Natural killer cell (primary cell): ENCODE measurements at regions not wholly inside any gene's neighbourhood (a gene's known extent, or its start where the extent isn't known, plus 50 kb on each side); places are given as distances from the start of the nearest gene placed in this dataset.

ENCODE experiments used
- ATAC-seq, 3 donors: fragments of 150-1000 bp in 2 of 3; fragments of 200-7000 bp in 1 of 3; cut with Tn5 transposase; 1 replicate in 1 of 3; 2 replicates in 2 of 3; pipeline ENCODE4 v1.10.0; 2021; ENCODE audit warnings: mild to moderate bottlenecking in 2 of 3, moderate library complexity in 2 of 3
- DNase-seq, 2 donors: peaks; one replicate each; pipeline versions ENCODE4 v3.0.0 to v3.0.0-alpha.2; 2013 to 2021; ENCODE audit warnings: mixed read lengths in 1 of 2
- H3K27ac ChIP-seq: one replicate; pipeline ENCODE4 v1.5.1; 2013; ENCODE audit warnings: mild to moderate bottlenecking, low read length
- H3K27me3 ChIP-seq: one replicate; pipeline ENCODE4 v1.6.1; 2013; ENCODE audit warnings: low read length; ENCODE audit not compliant: control insufficient read depth, insufficient read depth
- H3K36me3 ChIP-seq: one replicate; pipeline ENCODE4 v1.6.1; 2013; ENCODE audit warnings: low read length; ENCODE audit not compliant: control insufficient read depth, insufficient read depth
- H3K4me1 ChIP-seq: one replicate; pipeline ENCODE4 v1.6.1; 2013; ENCODE audit warnings: low read length; ENCODE audit not compliant: control insufficient read depth, insufficient read depth
- H3K4me3 ChIP-seq: one replicate; pipeline ENCODE4 v1.5.1; 2013; ENCODE audit warnings: low read length
- H3K9me3 ChIP-seq: one replicate; pipeline ENCODE4 v1.6.1; 2013; ENCODE audit warnings: low read length; ENCODE audit not compliant: control insufficient read depth, insufficient read depth
- H3K27ac Mint-ChIP-seq, 2 donors: one replicate each; pipeline ENCODE4 v1.8.0; 2022; ENCODE audit warnings: mild to moderate bottlenecking in 2 of 2, mixed read lengths in 2 of 2, moderate library complexity in 1 of 2
- H3K27me3 Mint-ChIP-seq, 2 donors: one replicate each; pipeline ENCODE4 v1.8.0; 2022; ENCODE audit warnings: low read depth in 2 of 2, mixed read lengths in 2 of 2
- H3K36me3 Mint-ChIP-seq: one replicate; pipeline ENCODE4 v1.8.0; 2022; ENCODE audit warnings: mixed read lengths
- H3K4me1 Mint-ChIP-seq, 2 donors: one replicate each; pipeline ENCODE4 v1.8.0; 2022; ENCODE audit warnings: mixed read lengths in 2 of 2
- H3K4me3 Mint-ChIP-seq: one replicate; pipeline ENCODE4 v1.8.0; 2022; ENCODE audit warnings: mild to moderate bottlenecking, moderate library complexity, mixed read lengths
- H3K9me3 Mint-ChIP-seq, 2 donors: one replicate each; pipeline ENCODE4 v1.8.0; 2022; ENCODE audit warnings: mixed read lengths in 2 of 2
- WGBS: methylation state at CpG from one replicate; pipeline ENCODE4 v1.1.7; 2013; ENCODE audit warnings: missing lambda C conversion rate; ENCODE audit not compliant: insufficient coverage; 5-methylcytosine and 5-hydroxymethylcytosine counted together
- intact Hi-C: fragments of 100-400 bp; cut with micrococcal nuclease; formaldehyde crosslinking; loops from one replicate; pipeline ENCODE4 v1.14.2; 2022
- TF ChIP-seq, protein P1 (sequence below): fragments of 200-600 bp; IDR thresholded peaks from one replicate; pipeline ENCODE4 v1.8.0; 2022; ENCODE audit warnings: antibody characterized with exemption

DNA sequence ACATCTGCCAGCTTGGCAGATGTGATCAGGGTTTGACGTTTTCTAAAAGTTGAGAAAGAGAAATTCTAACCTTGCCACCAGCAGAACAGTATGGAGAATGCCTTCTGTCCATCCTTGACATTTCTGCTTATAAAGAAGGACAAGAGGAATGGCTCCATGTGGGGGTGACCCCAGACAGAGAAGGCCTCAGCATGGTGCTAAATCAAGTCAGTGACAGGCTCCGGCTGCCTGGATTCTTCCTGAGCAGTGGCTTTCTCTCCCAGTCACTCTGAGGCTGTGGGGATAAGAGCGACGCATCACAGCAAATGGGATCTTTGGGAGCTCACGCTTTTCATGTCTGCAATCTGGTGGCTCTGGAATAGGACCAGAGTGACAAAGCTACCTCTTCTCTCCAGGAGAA, 640.2 kb upstream of the CAMK1G start:
- Mint-ChIP-seq H3K27me3 (peaks cover 0 to 8% of the 10 kb centered on the region in 2 donors), H3K36me3 (no peaks in the 10 kb centered on the region), H3K4me1 (no peaks in the 10 kb centered on the region), H3K27ac (no peak overlapping the region), H3K9me3 (peaks cover 5 to 8% of the 10 kb centered on the region in 2 donors), H3K4me3 (no peak overlapping the region)
- H3K27me3 ChIP-seq, result no peaks in the 10 kb centered on the region
- H3K4me1 ChIP-seq, result no peaks in the 10 kb centered on the region
- H3K4me3 ChIP-seq, result no peak overlapping the region
- H3K9me3 ChIP-seq, result no peaks in the 10 kb centered on the region
- TF ChIP-seq, protein P1, sequence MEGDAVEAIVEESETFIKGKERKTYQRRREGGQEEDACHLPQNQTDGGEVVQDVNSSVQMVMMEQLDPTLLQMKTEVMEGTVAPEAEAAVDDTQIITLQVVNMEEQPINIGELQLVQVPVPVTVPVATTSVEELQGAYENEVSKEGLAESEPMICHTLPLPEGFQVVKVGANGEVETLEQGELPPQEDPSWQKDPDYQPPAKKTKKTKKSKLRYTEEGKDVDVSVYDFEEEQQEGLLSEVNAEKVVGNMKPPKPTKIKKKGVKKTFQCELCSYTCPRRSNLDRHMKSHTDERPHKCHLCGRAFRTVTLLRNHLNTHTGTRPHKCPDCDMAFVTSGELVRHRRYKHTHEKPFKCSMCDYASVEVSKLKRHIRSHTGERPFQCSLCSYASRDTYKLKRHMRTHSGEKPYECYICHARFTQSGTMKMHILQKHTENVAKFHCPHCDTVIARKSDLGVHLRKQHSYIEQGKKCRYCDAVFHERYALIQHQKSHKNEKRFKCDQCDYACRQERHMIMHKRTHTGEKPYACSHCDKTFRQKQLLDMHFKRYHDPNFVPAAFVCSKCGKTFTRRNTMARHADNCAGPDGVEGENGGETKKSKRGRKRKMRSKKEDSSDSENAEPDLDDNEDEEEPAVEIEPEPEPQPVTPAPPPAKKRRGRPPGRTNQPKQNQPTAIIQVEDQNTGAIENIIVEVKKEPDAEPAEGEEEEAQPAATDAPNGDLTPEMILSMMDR, result no peak
- no peak for DNase-seq
- WGBS, result 87% methylated on average over 4 of the region's 5 CpGs
- no peak overlapping the region for H3K27ac ChIP-seq
- intact Hi-C loops, result no loop called here
- no peak for ATAC-seq
- no peaks in the 10 kb centered on the region for H3K36me3 ChIP-seq

DNA sequence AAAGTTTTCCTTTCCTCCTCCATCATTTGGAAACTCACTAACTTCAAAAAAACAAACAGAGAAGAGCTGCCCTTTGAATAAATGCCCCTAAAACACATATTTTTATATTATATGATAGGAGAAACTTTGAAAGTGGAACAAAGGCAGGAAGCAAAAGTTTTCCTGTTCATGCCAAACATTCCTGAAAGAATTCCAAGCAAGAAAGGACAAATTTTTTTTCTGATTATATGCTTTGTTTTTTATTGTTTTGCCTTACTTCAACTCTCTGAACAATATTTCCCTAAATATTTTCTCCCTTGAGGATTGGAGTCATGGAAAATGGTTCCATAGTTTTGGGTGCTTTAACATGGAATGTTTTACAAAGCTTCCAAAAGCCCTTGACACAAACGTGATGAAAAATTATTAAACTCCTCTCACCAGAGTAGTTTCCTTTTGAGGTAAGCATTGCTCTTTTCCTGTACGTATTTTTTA, 638.5 kb upstream of the CAMK1G start:
- Mint-ChIP-seq H3K27ac (no peak overlapping the region), H3K4me1 (no peaks in the 10 kb centered on the region), H3K4me3 (no peak overlapping the region), H3K36me3 (no peaks in the 10 kb centered on the region), H3K9me3 (peaks cover 6 to 7% of the 10 kb centered on the region in 2 donors), H3K27me3 (peaks cover 0 to 8% of the 10 kb centered on the region in 2 donors)
- Histone ChIP-seq H3K27ac (no peak overlapping the region), H3K27me3 (no peaks in the 10 kb centered on the region), H3K36me3 (no peaks in the 10 kb centered on the region), H3K9me3 (no peaks in the 10 kb centered on the region), H3K4me3 (no peak overlapping the region), H3K4me1 (no peaks in the 10 kb centered on the region)
- ATAC-seq (no peak), DNase-seq (no peak)
- WGBS, result no CpG with 5 or more reads among the region's 2 CpGs
- TF ChIP-seq, protein P1, result no peak
- intact Hi-C loops, result no loop called here

DNA sequence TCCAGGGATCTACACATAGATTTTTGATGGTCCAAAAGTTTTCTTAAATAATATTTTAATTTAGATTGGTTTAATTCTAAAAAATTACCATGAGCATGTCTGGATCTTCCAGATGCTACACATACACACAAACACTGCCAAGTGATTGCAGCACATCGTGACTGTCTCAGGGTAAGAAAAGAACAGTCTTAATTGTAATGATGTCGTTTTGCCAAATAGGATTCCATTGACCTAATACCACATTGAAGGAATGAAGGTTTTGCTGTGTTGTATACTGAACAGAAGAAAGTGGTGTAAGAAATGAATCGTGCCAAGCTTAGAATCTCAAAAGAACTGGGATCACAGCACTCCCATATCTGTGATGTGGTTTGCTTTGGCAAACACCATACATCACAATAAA, 633.3 kb upstream of the CAMK1G start:
- no peak for ATAC-seq
- TF ChIP-seq, protein P1, result no peak
- Mint-ChIP-seq H3K4me1 (no peaks in the 10 kb centered on the region), H3K9me3 (peaks cover 5 to 6% of the 10 kb centered on the region in 2 donors), H3K36me3 (no peaks in the 10 kb centered on the region), H3K4me3 (no peak overlapping the region), H3K27ac (no peak overlapping the region), H3K27me3 (peaks cover 0 to 8% of the 10 kb centered on the region in 2 donors)
- DNase-seq, result no peak
- Histone ChIP-seq H3K27ac (no peak overlapping the region), H3K4me3 (no peak overlapping the region), H3K27me3 (no peaks in the 10 kb centered on the region), H3K36me3 (no peaks in the 10 kb centered on the region), H3K4me1 (no peaks in the 10 kb centered on the region), H3K9me3 (no peaks in the 10 kb centered on the region)
- intact Hi-C loops, result no loop called here
- WGBS, result 93% methylated on average over 2 of the region's 3 CpGs

DNA sequence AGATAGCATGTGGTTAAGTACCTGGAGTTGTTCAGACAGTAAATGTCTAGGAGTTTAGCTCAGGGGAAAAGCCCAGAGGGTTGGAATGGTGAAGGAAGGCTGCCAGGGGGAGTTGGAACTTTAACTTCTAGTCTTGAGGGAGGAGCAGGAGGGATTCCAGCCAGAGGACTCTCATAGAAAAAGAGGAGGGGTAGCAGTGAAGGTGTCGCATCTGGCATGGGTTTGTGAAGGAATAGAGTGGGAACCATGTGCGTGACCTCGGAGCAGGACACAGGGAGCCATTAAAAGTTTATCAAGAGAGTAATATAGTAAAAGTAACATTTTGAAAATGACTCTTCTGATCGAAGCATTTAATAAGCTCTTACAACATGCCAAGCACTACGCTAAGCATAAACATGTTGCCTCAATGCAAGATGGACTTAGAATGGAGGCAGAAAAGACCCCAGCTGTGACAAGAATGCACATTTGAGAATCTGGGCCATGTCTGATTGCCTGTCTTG, 632.4 kb upstream of the CAMK1G start:
- TF ChIP-seq, protein P1, result no peak
- Mint-ChIP-seq H3K4me3 (no peak overlapping the region), H3K4me1 (no peaks in the 10 kb centered on the region), H3K9me3 (peaks cover 7 to 8% of the 10 kb centered on the region in 2 donors), H3K27me3 (peaks cover 0 to 8% of the 10 kb centered on the region in 2 donors), H3K27ac (no peak overlapping the region), H3K36me3 (no peaks in the 10 kb centered on the region)
- no peak overlapping the region for H3K4me3 ChIP-seq
- DNase-seq (no peak), ATAC-seq (no peak)
- intact Hi-C loops, result no loop called here
- no peaks in the 10 kb centered on the region for H3K9me3 ChIP-seq
- H3K4me1 ChIP-seq, result no peaks in the 10 kb centered on the region
- 89% methylated on average over 5 of the region's 5 CpGs for WGBS
- no peak overlapping the region for H3K27ac ChIP-seq
- H3K36me3 ChIP-seq, result no peaks in the 10 kb centered on the region
- no peaks in the 10 kb centered on the region for H3K27me3 ChIP-seq
